Kidney epithelial cell (primary cell): ENCODE measurements at regions not wholly inside any gene's neighbourhood (a gene's known extent, or its start where the extent isn't known, plus 50 kb on each side); places are given as distances from the start of the nearest gene placed in this dataset.
"Not testable (repeated sequence)": the region's sequence is repeated elsewhere in the genome, so short reads cannot be mapped to it uniquely, and the experiment has no call there.

Experiments used
- DNase-seq: peaks from one replicate; pipeline ENCODE4 v3.0.0-alpha.2; 2010; ENCODE audit warnings: low read depth
- H3K27me3 ChIP-seq: 2 replicates; pipeline ENCODE4 v1.6.0; 2011; ENCODE audit warnings: low read length; ENCODE audit not compliant: control insufficient read depth, insufficient read depth
- H3K36me3 ChIP-seq: 2 replicates; pipeline ENCODE4 v1.5.1; 2011; ENCODE audit warnings: low read length; ENCODE audit not compliant: control insufficient read depth, insufficient read depth
- H3K4me3 ChIP-seq: 2 replicates; pipeline ENCODE4 v1.5.1; 2011; ENCODE audit warnings: low read depth, mild to moderate bottlenecking, control low read depth, low read length
- CTCF ChIP-seq: IDR thresholded peaks from 2 replicates; pipeline ENCODE4 v1.5.1; 2011; ENCODE audit warnings: mild to moderate bottlenecking, moderate library complexity, low read length, control low read depth, inconsistent platforms; ENCODE audit not compliant: insufficient read depth, poor library complexity, severe bottlenecking

- no peaks in the 10 kb centered on the region for H3K27me3 ChIP-seq
- TF ChIP-seq CTCF: no peak
- H3K4me3 ChIP-seq: no peak overlapping the region
- no peak for DNase-seq
- H3K36me3 ChIP-seq: no peaks in the 10 kb centered on the region
Measured at GRCh38 chr21:14675774-14676530, 129.8 kb upstream of the SAMSN1 start.

- no peak for DNase-seq
- Histone ChIP-seq H3K36me3 (no peaks in the 10 kb centered on the region), H3K4me3 (no peak overlapping the region), H3K27me3 (no peaks in the 10 kb centered on the region)
- TF ChIP-seq CTCF: no peak
Measured at GRCh38 chr21:14673649-14674048, 127.5 kb upstream of the SAMSN1 start.

GRCh38 chr21:14672466-14672865, 126.4 kb upstream of the SAMSN1 start:
- Histone ChIP-seq H3K4me3 (no peak overlapping the region), H3K27me3 (no peaks in the 10 kb centered on the region), H3K36me3 (no peaks in the 10 kb centered on the region)
- no peak for DNase-seq
- TF ChIP-seq CTCF: no peak

DNA sequence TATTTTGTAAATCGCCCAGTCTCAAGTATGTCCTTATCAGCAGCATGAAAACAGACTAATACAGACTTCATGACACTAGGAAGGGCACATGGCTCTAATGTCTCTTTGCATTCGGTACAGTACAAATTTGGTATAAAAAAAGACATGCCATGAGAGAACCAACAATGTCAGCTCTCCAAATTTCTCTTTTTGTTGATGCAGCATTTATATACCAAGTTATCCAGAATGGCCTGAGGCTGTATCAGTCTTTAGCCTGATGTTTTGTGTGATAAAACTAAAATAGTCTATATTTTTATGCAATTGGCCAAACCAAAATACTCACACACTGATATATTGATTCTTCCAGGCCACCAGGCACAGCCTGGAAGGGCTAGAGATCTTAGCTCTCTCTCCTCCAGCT, 124.3 kb upstream of the SAMSN1 start:
- no peaks in the 10 kb centered on the region for H3K27me3 ChIP-seq
- no peak for DNase-seq
- TF ChIP-seq CTCF: no peak
- no peak overlapping the region for H3K4me3 ChIP-seq
- no peaks in the 10 kb centered on the region for H3K36me3 ChIP-seq

DNA sequence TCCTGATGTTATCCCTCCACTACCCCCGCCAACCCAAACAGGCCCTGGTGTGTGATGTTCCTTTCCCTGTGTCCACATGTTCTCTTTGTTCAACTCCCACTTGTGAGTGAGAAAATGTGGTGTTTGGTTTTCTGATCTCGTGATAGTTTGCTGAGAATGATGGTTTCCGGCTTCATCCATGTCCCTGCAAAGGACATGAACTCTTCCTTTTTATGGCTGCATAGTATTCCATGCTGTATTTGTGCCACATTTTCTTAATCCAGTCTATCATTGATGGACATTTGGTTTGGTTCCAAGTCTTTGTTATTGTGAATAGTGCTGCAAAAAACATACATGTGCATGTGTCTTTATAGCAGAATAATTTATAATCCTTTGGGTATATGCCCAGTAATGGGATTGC, 123.0 kb upstream of the SAMSN1 start:
- not testable (repeated sequence) for H3K27me3 ChIP-seq, DNase-seq, H3K4me3 ChIP-seq, H3K36me3 ChIP-seq

- Histone ChIP-seq H3K36me3 (no peaks in the 10 kb centered on the region), H3K27me3 (no peaks in the 10 kb centered on the region), H3K4me3 (no peak overlapping the region)
- DNase-seq: no peak
- TF ChIP-seq CTCF: no peak
Measured at GRCh38 chr21:14657241-14658008, 111.3 kb upstream of the SAMSN1 start.
